ENCODE measurements at regions not wholly inside any gene's neighbourhood (a gene's known extent, or its start where the extent isn't known, plus 50 kb on each side); places are given as distances from the start of the nearest gene placed in this dataset.

- DNase-seq, result no peak
These were observed 787.6 kb downstream of the USP25 start for GRCh38 chr21:16517383-16517782.

- DNase-seq, result no peak
These were observed 789.3 kb downstream of the USP25 start for GRCh38 chr21:16519036-16519435.

- DNase-seq, result no peak
These were observed 789.9 kb downstream of the USP25 start for GRCh38 chr21:16519644-16520043.

- DNase-seq, result no peak
These were observed 792.8 kb downstream of the USP25 start for GRCh38 chr21:16522548-16522947.

- DNase-seq, result no peak
These were observed 800.9 kb downstream of the USP25 start for GRCh38 chr21:16530656-16531055.

- DNase-seq, result no peak
These were observed 803.1 kb downstream of the USP25 start for GRCh38 chr21:16532840-16533239.

GRCh38 chr21:16533692-16534407, 804.1 kb downstream of the USP25 start:
- no peak for DNase-seq

GRCh38 chr21:16534408-16535101, 804.8 kb downstream of the USP25 start:
- DNase-seq, result no peak

- DNase-seq, result no peak
These were observed 805.3 kb downstream of the USP25 start for GRCh38 chr21:16535102-16535422.

- DNase-seq, result no peak
These were observed 805.8 kb downstream of the USP25 start for GRCh38 chr21:16535626-16536025.

- no peak for DNase-seq
These were observed 806.4 kb downstream of the USP25 start for GRCh38 chr21:16536140-16536539.

GRCh38 chr21:16536643-16537434, 807.1 kb downstream of the USP25 start:
- no peak for DNase-seq

GRCh38 chr21:16537501-16537900, 807.7 kb downstream of the USP25 start:
- DNase-seq, result no peak

GRCh38 chr21:16538405-16538804, 808.6 kb downstream of the USP25 start:
- no peak for DNase-seq

- no peak for DNase-seq
These were observed 809.2 kb downstream of the USP25 start for GRCh38 chr21:16538936-16539440.

GRCh38 chr21:16540966-16541727, 811.4 kb downstream of the USP25 start:
- DNase-seq, result no peak

- DNase-seq, result no peak
These were observed 820.3 kb downstream of the USP25 start for GRCh38 chr21:16550118-16550517.

GRCh38 chr21:16550917-16551741, 821.3 kb downstream of the USP25 start:
- DNase-seq, result no peak

- DNase-seq, result no peak
These were observed 823.1 kb downstream of the USP25 start for GRCh38 chr21:16552880-16553279.

GRCh38 chr21:16554503-16554902, 824.7 kb downstream of the USP25 start:
- DNase-seq, result no peak

GRCh38 chr21:16563116-16563515, 833.3 kb downstream of the USP25 start:
- no peak for DNase-seq

GRCh38 chr21:16563795-16564194, 834.0 kb downstream of the USP25 start:
- no peak for DNase-seq
